ENCODE measurements at regions not wholly inside any gene's neighbourhood (a gene's known extent, or its start where the extent isn't known, plus 50 kb on each side); places are given as distances from the start of the nearest gene placed in this dataset.

GRCh38 chr13:76389321-76389720 lies 496.9 kb downstream of the KCTD12 start:
- TF ChIP-seq CTCF (IDR thresholded peaks at IDR 0.05): no peak
- TF ChIP-seq POLR2A (IDR thresholded peaks at IDR 0.05): no peak

Measured in testis (tissue), 2 donors.